Mesenchymal stem cell (in vitro differentiated cells and primary cell): ENCODE measurements at regions not wholly inside any gene's neighbourhood (a gene's known extent, or its start where the extent isn't known, plus 50 kb on each side); places are given as distances from the start of the nearest gene placed in this dataset.

Source experiments
- DNase-seq: peaks from one replicate; pipeline ENCODE4 v3.0.0-alpha.2; 2013
- H2AFZ ChIP-seq: one replicate; pipeline ENCODE4 v1.6.1; 2013; ENCODE audit warnings: low read depth, mild to moderate bottlenecking, control low read depth, inconsistent platforms, low read length, moderate library complexity
- H2AK5ac ChIP-seq: 2 replicates; pipeline ENCODE4 v1.6.1; 2013; ENCODE audit warnings: low read length, moderate library complexity, mild to moderate bottlenecking, inconsistent platforms; ENCODE audit not compliant: severe bottlenecking
- H2BK120ac ChIP-seq: one replicate; pipeline ENCODE4 v1.6.1; 2013; ENCODE audit warnings: low read depth, mild to moderate bottlenecking, inconsistent platforms, low read length, moderate library complexity
- H2BK12ac ChIP-seq, 2 experiments: one replicate each; pipeline ENCODE4 v1.6.1; 2013; ENCODE audit warnings: inconsistent platforms in 2 of 2, low read length in 2 of 2, mild to moderate bottlenecking in 2 of 2, moderate library complexity in 2 of 2, control low read depth in 1 of 2
- H2BK15ac ChIP-seq: one replicate; pipeline ENCODE4 v1.6.1; 2013; ENCODE audit warnings: mild to moderate bottlenecking, low read depth, inconsistent platforms; ENCODE audit not compliant: poor library complexity, severe bottlenecking
- H2BK5ac ChIP-seq: 2 replicates; pipeline ENCODE4 v1.6.1; 2013; ENCODE audit warnings: low read depth, mild to moderate bottlenecking, low read length, control low read depth, inconsistent platforms; ENCODE audit not compliant: poor library complexity, severe bottlenecking
- H3K14ac ChIP-seq, 2 experiments: one replicate each; pipeline ENCODE4 v1.6.1; 2013; ENCODE audit warnings: inconsistent platforms in 2 of 2, low read length in 2 of 2, control low read depth in 1 of 2, mild to moderate bottlenecking in 1 of 2, moderate library complexity in 1 of 2
- H3K18ac ChIP-seq, 2 experiments: one replicate each; pipeline ENCODE4 v1.6.1; 2013; ENCODE audit warnings: inconsistent platforms in 2 of 2, low read length in 2 of 2, control low read depth in 1 of 2, low read depth in 1 of 2, mild to moderate bottlenecking in 1 of 2
- H3K23ac ChIP-seq, 2 experiments: one replicate each; pipeline ENCODE4 v1.6.1; 2013; ENCODE audit warnings: inconsistent platforms in 2 of 2, low read length in 2 of 2, mild to moderate bottlenecking in 2 of 2, moderate library complexity in 2 of 2, control low read depth in 1 of 2
- H3K27ac ChIP-seq: 2 replicates; pipeline ENCODE4 v1.5.1; 2013; ENCODE audit warnings: mild to moderate bottlenecking, moderate library complexity, low read length, control low read depth, inconsistent platforms; ENCODE audit not compliant: poor library complexity, severe bottlenecking
- H3K27me3 ChIP-seq, 2 experiments: 2 replicates each; pipeline versions ENCODE4 v1.6.1 to v1.7.0; 2013; ENCODE audit warnings: low read length in 2 of 2, mild to moderate bottlenecking in 2 of 2, moderate library complexity in 2 of 2, control low read depth in 1 of 2, inconsistent platforms in 1 of 2; ENCODE audit not compliant: control insufficient read depth in 1 of 2, insufficient read depth in 1 of 2
- H3K36me3 ChIP-seq, 2 experiments: 2 replicates each; pipeline versions ENCODE4 v1.6.1 to v1.7.0; 2013; ENCODE audit warnings: low read length in 2 of 2, control low read depth in 1 of 2, inconsistent platforms in 1 of 2, low read depth in 1 of 2, mild to moderate bottlenecking in 1 of 2; ENCODE audit not compliant: insufficient read depth in 2 of 2, control insufficient read depth in 1 of 2
- H3K4ac ChIP-seq, 2 experiments: one replicate each; pipeline ENCODE4 v1.6.1; 2013; ENCODE audit warnings: inconsistent platforms in 2 of 2, low read length in 2 of 2, mild to moderate bottlenecking in 2 of 2, moderate library complexity in 2 of 2, control low read depth in 1 of 2, low read depth in 1 of 2
- H3K4me1 ChIP-seq: 2 replicates; pipeline ENCODE4 v1.6.1; 2013; ENCODE audit warnings: low read depth, low read length, control low read depth; ENCODE audit not compliant: control insufficient read depth, insufficient read depth
- H3K4me2 ChIP-seq: 2 replicates; pipeline ENCODE4 v1.6.1; 2013; ENCODE audit warnings: low read length, mild to moderate bottlenecking, inconsistent platforms; ENCODE audit not compliant: poor library complexity, severe bottlenecking
- H3K4me3 ChIP-seq, 2 experiments: 2 replicates each; pipeline versions ENCODE4 v1.5.1 to v1.7.0; 2013; ENCODE audit warnings: low read length in 2 of 2, mild to moderate bottlenecking in 2 of 2, control low read depth in 1 of 2, low read depth in 1 of 2; ENCODE audit not compliant: insufficient read depth in 1 of 2
- H3K79me1 ChIP-seq: replicated peaks from 2 replicates; pipeline ENCODE4 v1.6.1; 2013; ENCODE audit warnings: mild to moderate bottlenecking, control low read depth, low read length, inconsistent platforms; ENCODE audit not compliant: poor library complexity, severe bottlenecking
- H3K9ac ChIP-seq: 2 replicates; pipeline ENCODE4 v1.7.0; 2013; ENCODE audit warnings: mild to moderate bottlenecking, low read length, moderate library complexity
- H3K9me3 ChIP-seq: 2 replicates; pipeline ENCODE4 v1.7.0; 2013; ENCODE audit warnings: mild to moderate bottlenecking, low read length; ENCODE audit not compliant: control insufficient read depth
- H4K8ac ChIP-seq: one replicate; pipeline ENCODE4 v1.6.1; 2013; ENCODE audit warnings: inconsistent platforms, mild to moderate bottlenecking, low read length, moderate library complexity
- H4K91ac ChIP-seq: one replicate; pipeline ENCODE4 v1.6.1; 2013; ENCODE audit warnings: mild to moderate bottlenecking, low read length, inconsistent platforms
- WGBS: methylation state at CpG from one replicate; pipeline ENCODE4 v1.1.7; 2013; ENCODE audit warnings: mixed read lengths; 5-methylcytosine and 5-hydroxymethylcytosine counted together

DNA sequence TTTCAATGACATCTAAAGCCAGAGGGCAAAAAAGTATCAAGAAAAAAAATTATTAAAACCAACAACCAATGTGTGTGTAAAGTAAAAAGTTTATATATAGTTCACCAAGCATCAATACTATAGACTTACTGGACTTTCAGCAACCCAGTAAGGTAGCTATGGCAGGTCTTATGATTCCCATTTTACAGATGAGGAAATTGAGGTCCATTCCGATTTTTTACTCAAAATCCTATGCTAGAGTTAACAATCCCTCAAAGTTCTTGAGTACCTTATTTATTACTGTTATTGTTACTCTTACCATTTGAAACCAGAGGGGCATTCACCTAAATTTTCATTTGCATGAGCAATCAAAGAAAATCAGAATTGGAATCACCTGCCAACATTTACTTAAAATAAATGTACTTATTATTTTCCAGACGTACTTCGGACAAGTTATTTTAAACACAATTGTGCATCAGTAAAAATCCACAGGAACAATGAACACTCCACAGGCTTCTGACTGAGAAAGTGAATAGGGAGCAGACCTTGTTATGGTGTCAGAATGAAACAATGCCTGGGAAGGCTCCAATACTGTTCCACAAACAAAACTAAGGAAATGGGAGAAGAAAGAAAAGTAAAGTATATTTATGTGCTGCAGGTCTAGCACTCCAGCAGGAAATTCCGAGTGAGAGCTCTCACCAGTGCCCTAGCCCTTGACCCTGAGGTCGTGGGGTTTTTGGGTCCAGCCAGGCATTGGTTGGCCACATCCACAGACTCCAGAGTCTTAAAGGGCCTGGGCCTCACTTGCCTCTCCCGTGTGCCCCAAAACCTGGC is 229.9 kb downstream of the PIK3R1 start:
- no peak overlapping the region for H2BK5ac ChIP-seq
- no peaks in the 10 kb centered on the region for H3K79me1 ChIP-seq
- peak overlapping the region in 1 of 2 experiments; percentile 83 for H2BK12ac ChIP-seq
- H3K4me2 ChIP-seq, result no peak overlapping the region
- no peak overlapping the region for H2BK15ac ChIP-seq
- WGBS, result 56% methylated on average over 6 of the region's 6 CpGs
- no peak overlapping the region for H4K8ac ChIP-seq
- H2AK5ac ChIP-seq, result no peak overlapping the region
- no peak overlapping the region for H3K4me3 ChIP-seq
- no peak overlapping the region for H3K14ac ChIP-seq
- H3K9ac ChIP-seq, result no peak overlapping the region
- no peak overlapping the region for H3K27ac ChIP-seq
- no peaks in the 10 kb centered on the region for H3K36me3 ChIP-seq
- H2BK120ac ChIP-seq, result no peak overlapping the region
- no peak overlapping the region for H4K91ac ChIP-seq
- no peaks in the 10 kb centered on the region for H3K4me1 ChIP-seq
- no peak for DNase-seq
- no peaks in the 10 kb centered on the region for H3K9me3 ChIP-seq
- no peak overlapping the region for H2AFZ ChIP-seq
- no peak overlapping the region for H3K23ac ChIP-seq
- H3K18ac ChIP-seq, result peak overlapping the region in 1 of 2 experiments; percentile 6
- no peaks in the 10 kb centered on the region for H3K27me3 ChIP-seq
- H3K4ac ChIP-seq, result no peak overlapping the region

DNA sequence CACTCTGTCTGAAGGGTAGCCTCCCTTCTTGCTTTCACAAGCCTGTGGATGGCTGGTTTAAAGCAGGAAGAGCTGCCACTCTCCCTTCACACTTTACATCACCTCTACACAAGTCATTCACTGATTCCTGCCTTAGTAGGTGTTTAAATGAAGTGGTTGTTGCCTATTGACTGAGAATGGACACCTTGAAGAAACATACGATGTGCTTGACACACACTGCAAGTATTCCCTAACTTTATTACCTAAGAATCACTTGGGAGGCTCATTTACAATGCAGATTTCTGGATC is 230.5 kb downstream of the PIK3R1 start:
- no peak overlapping the region for H3K23ac ChIP-seq
- H2BK12ac ChIP-seq, result peak overlapping the region in 1 of 2 experiments; percentile 83
- no peak overlapping the region for H3K4me3 ChIP-seq
- no peak overlapping the region for H4K8ac ChIP-seq
- no peaks in the 10 kb centered on the region for H3K9me3 ChIP-seq
- H3K4me2 ChIP-seq, result no peak overlapping the region
- H3K14ac ChIP-seq, result no peak overlapping the region
- H3K36me3 ChIP-seq, result no peaks in the 10 kb centered on the region
- DNase-seq, result no peak
- H2AFZ ChIP-seq, result no peak overlapping the region
- H3K18ac ChIP-seq, result peak overlapping the region in 1 of 2 experiments; percentile 6
- no peak overlapping the region for H3K27ac ChIP-seq
- no peak overlapping the region for H2AK5ac ChIP-seq
- H3K9ac ChIP-seq, result no peak overlapping the region
- H2BK120ac ChIP-seq, result no peak overlapping the region
- no peaks in the 10 kb centered on the region for H3K79me1 ChIP-seq
- WGBS, result no CpG with 5 or more reads among the region's 1 CpG
- H2BK5ac ChIP-seq, result no peak overlapping the region
- H2BK15ac ChIP-seq, result no peak overlapping the region
- H3K4ac ChIP-seq, result no peak overlapping the region
- no peaks in the 10 kb centered on the region for H3K27me3 ChIP-seq
- no peaks in the 10 kb centered on the region for H3K4me1 ChIP-seq
- H4K91ac ChIP-seq, result no peak overlapping the region

DNA sequence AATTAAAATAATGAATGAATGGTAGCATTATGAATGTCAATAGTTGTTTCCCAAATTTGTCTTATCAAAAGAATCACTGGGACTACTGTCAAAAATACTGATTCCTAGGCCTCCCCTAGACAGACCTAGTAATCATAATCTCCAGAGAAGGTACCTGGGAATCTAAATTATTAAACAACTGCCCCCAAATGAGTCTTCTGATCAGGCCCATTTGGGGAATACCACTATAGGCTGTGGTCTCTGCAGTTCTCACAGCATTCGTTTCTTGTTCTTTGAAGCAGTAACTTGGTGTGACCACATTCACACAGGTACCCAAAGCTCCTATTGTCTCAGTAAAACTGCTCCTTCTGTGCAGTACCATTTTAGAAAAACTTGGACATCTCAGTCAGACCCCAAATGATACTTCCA is 230.9 kb downstream of the PIK3R1 start:
- Histone ChIP-seq H2BK5ac (no peak overlapping the region), H2BK15ac (no peak overlapping the region), H3K14ac (no peak overlapping the region), H3K4me3 (no peak overlapping the region), H3K36me3 (no peaks in the 10 kb centered on the region), H3K9me3 (no peaks in the 10 kb centered on the region), H2BK12ac (no peak overlapping the region), H3K9ac (no peak overlapping the region), H3K4me2 (no peak overlapping the region), H4K91ac (no peak overlapping the region), H3K79me1 (no peaks in the 10 kb centered on the region), H2BK120ac (no peak overlapping the region), H3K4ac (no peak overlapping the region), H2AFZ (no peak overlapping the region), H3K27ac (no peak overlapping the region), H4K8ac (no peak overlapping the region), H3K18ac (no peak overlapping the region), H3K23ac (no peak overlapping the region), H3K4me1 (no peaks in the 10 kb centered on the region), H3K27me3 (no peaks in the 10 kb centered on the region), H2AK5ac (no peak overlapping the region)
- DNase-seq, result no peak
- 84% methylated on average over 1 of the region's 1 CpG for WGBS

DNA sequence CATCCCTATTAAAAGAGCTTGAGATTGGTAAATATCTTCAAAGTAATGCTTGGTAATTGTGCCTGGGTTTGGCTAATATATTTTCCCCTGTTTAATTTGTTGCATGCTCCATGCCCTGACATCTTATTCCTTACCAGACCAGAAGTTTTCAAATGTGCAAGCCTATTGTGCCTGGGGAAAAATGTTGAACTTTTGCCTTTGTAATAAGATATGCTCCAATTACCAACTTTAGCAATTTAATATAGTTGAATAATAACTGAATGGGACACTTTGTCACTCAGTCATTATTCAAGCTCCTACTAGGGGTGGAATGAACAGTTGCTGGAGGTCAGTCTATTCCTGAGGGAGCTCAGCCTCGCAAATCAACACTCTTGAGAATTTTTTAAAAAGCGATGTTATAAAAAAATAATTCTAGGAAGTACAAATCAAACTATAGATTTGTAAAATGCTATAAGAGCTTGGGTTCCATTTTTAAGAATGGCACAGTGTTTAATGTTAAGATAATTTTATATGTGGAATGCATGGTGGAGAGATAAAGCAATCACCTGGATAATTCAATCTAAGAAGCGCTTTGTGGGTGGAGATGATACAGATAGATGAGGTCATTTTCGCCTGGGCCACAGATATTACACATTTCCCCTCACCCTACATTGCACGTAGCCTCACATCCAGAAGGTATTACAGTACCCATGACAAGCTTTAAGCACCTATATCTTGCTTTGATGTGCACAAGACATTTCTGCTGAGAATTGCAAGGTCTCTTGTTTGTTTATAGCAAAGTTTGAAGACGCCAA is 231.8 kb downstream of the PIK3R1 start:
- no peak overlapping the region for H3K9ac ChIP-seq
- H3K27ac ChIP-seq, result no peak overlapping the region
- DNase-seq, result no peak
- no peak overlapping the region for H3K4ac ChIP-seq
- no peak overlapping the region for H4K8ac ChIP-seq
- no peak overlapping the region for H2BK120ac ChIP-seq
- 69% methylated on average over 1 of the region's 6 CpGs for WGBS
- no peak overlapping the region for H3K23ac ChIP-seq
- H2BK15ac ChIP-seq, result no peak overlapping the region
- H3K18ac ChIP-seq, result no peak overlapping the region
- H2AK5ac ChIP-seq, result no peak overlapping the region
- no peaks in the 10 kb centered on the region for H3K27me3 ChIP-seq
- H3K14ac ChIP-seq, result no peak overlapping the region
- no peaks in the 10 kb centered on the region for H3K36me3 ChIP-seq
- H2AFZ ChIP-seq, result no peak overlapping the region
- H3K79me1 ChIP-seq, result no peaks in the 10 kb centered on the region
- H3K9me3 ChIP-seq, result no peaks in the 10 kb centered on the region
- H3K4me2 ChIP-seq, result no peak overlapping the region
- H2BK5ac ChIP-seq, result no peak overlapping the region
- no peak overlapping the region for H4K91ac ChIP-seq
- no peak overlapping the region for H3K4me3 ChIP-seq
- H2BK12ac ChIP-seq, result no peak overlapping the region
- no peaks in the 10 kb centered on the region for H3K4me1 ChIP-seq
